ENCODE measurements at regions not wholly inside any gene's neighbourhood (a gene's known extent, or its start where the extent isn't known, plus 50 kb on each side); places are given as distances from the start of the nearest gene placed in this dataset.

GRCh38 chr13:59374691-59375090 is 789.0 kb downstream of the DIAPH3 start:
- TF ChIP-seq CTCF (IDR thresholded peaks at IDR 0.05; ENCODE audit: low read depth, low read length, poor library complexity, severe bottlenecking) (no peak), EZH2phosphoT487 (IDR thresholded peaks at IDR 0.05; ENCODE audit: borderline replicate concordance, low read length) (no peak)

Measured in DOHH2 (cell line).